Gastrocnemius medialis (tissue), 4 donors: ENCODE measurements at regions not wholly inside any gene's neighbourhood (a gene's known extent, or its start where the extent isn't known, plus 50 kb on each side); places are given as distances from the start of the nearest gene placed in this dataset.

Experiments
- ATAC-seq, 2 donors: fragments of 150-250 bp; one replicate each; pipeline ENCODE4 v1.9.1; 2016
- DNase-seq, 2 donors: peaks; one replicate each; pipeline ENCODE4 v3.0.0-alpha.2; 2019
- H3K27ac ChIP-seq, 4 donors: fragments of 200-600 bp; sonication (generic); 1 replicate in 1 of 4; 2 replicates in 3 of 4; pipeline ENCODE4 v1.5.1; 2016 to 2018; ENCODE audit warnings: mild to moderate bottlenecking in 2 of 4, moderate library complexity in 1 of 4
- H3K27me3 ChIP-seq, 3 donors: fragments of 200-600 bp; sonication (generic) in 2 of 3; 1 replicate in 1 of 3; 2 replicates in 2 of 3; pipeline versions ENCODE4 v1.5.1 to v1.6.0; 2016 to 2019; ENCODE audit warnings: mild to moderate bottlenecking in 1 of 3, moderate library complexity in 1 of 3
- H3K36me3 ChIP-seq, 2 donors: fragments of 200-600 bp; sonication (generic) in 1 of 2; one replicate each; pipeline ENCODE4 v1.5.1; 2017 to 2018
- H3K4me1 ChIP-seq, 2 donors: fragments of 200-600 bp; sonication (generic) in 1 of 2; one replicate each; pipeline ENCODE4 v1.5.1; 2016 to 2017; ENCODE audit warnings: mild to moderate bottlenecking in 2 of 2
- H3K4me3 ChIP-seq, 4 donors: fragments of 200-600 bp; sonication (generic) in 3 of 4; 1 replicate in 1 of 4; 2 replicates in 3 of 4; pipeline ENCODE4 v1.5.1; 2016 to 2019; ENCODE audit warnings: mild to moderate bottlenecking in 2 of 4
- H3K9me3 ChIP-seq, 3 donors: fragments of 200-600 bp; sonication (generic) in 2 of 3; 1 replicate in 1 of 3; 2 replicates in 2 of 3; pipeline ENCODE4 v1.5.1; 2016 to 2019
- POLR2A ChIP-seq, 2 donors: fragments of 450-650 bp; IDR thresholded peaks; one replicate each; pipeline ENCODE4 v1.6.1; 2017; ENCODE audit warnings: antibody characterized with exemption in 2 of 2, mild to moderate bottlenecking in 2 of 2, moderate library complexity in 2 of 2
- in situ Hi-C, 4 donors: fragments of 200-750 bp; cut with MboI; loops; one replicate each; pipeline versions ENCODE4 v1.15.0 to v1.8.0; 2017; ENCODE audit warnings: low sequenced_read_pairs in 4 of 4
- intact Hi-C: fragments of 100-400 bp; cut with DNase I; formaldehyde crosslinking; loops from one replicate; pipeline ENCODE4 v1.15.1; 2023; ENCODE audit warnings: low total_unique reads
- TF ChIP-seq, protein P1 (sequence below), 5 experiments: fragments of 450-650 bp in 3 of 5; fragments of 200-600 bp in 2 of 5; sonication (generic) in 2 of 5; IDR thresholded peaks in 4 of 5; conservative IDR thresholded peaks in 1 of 5; 1 replicate in 4 of 5; 2 replicates in 1 of 5; pipeline ENCODE4 v1.5.1; 2016 to 2019; ENCODE audit warnings: antibody characterized with exemption in 5 of 5, mild to moderate bottlenecking in 3 of 5, moderate library complexity in 3 of 5

DNA sequence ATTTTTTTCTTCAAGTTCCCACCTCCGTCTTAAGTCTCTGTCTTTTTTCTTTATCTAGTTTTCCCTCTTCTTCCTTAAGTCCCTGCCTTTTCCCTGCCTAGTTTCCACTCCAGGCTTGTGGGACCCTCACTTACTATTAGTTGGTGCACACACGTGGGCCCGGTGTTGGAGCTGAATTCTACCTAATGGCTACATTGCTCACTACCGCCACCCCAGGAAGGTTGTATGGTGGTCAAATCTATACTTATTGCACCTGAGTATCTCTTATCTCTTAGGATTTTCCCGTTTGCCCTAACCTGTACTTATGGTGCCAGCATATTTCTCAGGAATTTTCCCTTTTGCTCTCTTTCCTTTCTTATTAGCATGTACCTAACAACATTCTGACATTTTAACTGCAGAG lies 692.8 kb downstream of the EPM2A start:
- DNase-seq (no peak), ATAC-seq (no peak)
- Histone ChIP-seq H3K27ac (no peak overlapping the region), H3K36me3 (no peaks in the 10 kb centered on the region), H3K27me3 (no peaks in the 10 kb centered on the region), H3K9me3 (no peaks in the 10 kb centered on the region), H3K4me1 (peaks cover 0 to 3% of the 10 kb centered on the region in 2 donors), H3K4me3 (no peak overlapping the region)
- TF ChIP-seq, protein P1, sequence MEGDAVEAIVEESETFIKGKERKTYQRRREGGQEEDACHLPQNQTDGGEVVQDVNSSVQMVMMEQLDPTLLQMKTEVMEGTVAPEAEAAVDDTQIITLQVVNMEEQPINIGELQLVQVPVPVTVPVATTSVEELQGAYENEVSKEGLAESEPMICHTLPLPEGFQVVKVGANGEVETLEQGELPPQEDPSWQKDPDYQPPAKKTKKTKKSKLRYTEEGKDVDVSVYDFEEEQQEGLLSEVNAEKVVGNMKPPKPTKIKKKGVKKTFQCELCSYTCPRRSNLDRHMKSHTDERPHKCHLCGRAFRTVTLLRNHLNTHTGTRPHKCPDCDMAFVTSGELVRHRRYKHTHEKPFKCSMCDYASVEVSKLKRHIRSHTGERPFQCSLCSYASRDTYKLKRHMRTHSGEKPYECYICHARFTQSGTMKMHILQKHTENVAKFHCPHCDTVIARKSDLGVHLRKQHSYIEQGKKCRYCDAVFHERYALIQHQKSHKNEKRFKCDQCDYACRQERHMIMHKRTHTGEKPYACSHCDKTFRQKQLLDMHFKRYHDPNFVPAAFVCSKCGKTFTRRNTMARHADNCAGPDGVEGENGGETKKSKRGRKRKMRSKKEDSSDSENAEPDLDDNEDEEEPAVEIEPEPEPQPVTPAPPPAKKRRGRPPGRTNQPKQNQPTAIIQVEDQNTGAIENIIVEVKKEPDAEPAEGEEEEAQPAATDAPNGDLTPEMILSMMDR (IDR thresholded peaks at IDR 0.05 in 4 of 5, conservative IDR thresholded peaks at IDR 0.05 in 1 of 5): no peak
- TF ChIP-seq POLR2A (IDR thresholded peaks at IDR 0.05): no peak
- in situ Hi-C loops: loop anchor here in 1 of 4 donors (25.0 kb wide), 1 partner anchor 455 kb away; no protein-coding TSS in a partner anchor
- intact Hi-C loops: no loop called here

DNA sequence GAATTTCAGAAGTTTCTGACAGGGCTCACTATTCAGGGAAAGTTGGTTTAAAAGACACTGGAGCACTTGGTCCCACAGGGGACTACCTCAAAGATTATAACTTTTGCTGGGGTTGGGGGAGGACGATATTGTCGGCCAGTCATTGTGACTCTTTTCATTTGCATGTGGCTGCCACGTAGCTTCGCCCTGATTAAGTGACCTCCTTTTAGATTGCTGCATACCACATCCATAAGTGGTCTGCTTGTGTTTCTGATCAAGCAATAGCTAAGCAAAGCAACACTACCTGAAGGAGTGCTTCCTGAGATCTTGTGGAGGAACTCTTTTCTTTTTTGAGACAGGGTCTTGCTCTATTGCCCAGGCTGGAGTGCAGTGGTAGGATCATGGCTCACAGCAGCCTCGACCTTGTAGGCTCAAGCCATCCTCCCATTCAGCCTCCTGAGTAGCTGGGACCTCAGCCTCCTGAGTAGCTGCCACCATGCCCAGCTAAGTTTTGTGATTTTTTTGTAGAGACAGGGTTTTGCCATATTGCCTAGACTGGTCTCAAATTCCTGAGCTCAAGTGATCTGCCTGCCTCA lies 691.3 kb downstream of the EPM2A start:
- Histone ChIP-seq H3K27ac (no peak overlapping the region), H3K4me1 (peaks cover 0 to 3% of the 10 kb centered on the region in 2 donors), H3K9me3 (no peaks in the 10 kb centered on the region), H3K27me3 (no peaks in the 10 kb centered on the region), H3K36me3 (no peaks in the 10 kb centered on the region), H3K4me3 (no peak overlapping the region)
- ATAC-seq (no peak), DNase-seq (no peak)
- in situ Hi-C loops (loop anchor here in 1 of 4 donors (25.0 kb wide), 1 partner anchor 457 kb away; no protein-coding TSS in a partner anchor), intact Hi-C loops (no loop called here)
- no peak for TF ChIP-seq POLR2A (IDR thresholded peaks at IDR 0.05)
- TF ChIP-seq, protein P1 (IDR thresholded peaks at IDR 0.05 in 4 of 5, conservative IDR thresholded peaks at IDR 0.05 in 1 of 5): no peak

DNA sequence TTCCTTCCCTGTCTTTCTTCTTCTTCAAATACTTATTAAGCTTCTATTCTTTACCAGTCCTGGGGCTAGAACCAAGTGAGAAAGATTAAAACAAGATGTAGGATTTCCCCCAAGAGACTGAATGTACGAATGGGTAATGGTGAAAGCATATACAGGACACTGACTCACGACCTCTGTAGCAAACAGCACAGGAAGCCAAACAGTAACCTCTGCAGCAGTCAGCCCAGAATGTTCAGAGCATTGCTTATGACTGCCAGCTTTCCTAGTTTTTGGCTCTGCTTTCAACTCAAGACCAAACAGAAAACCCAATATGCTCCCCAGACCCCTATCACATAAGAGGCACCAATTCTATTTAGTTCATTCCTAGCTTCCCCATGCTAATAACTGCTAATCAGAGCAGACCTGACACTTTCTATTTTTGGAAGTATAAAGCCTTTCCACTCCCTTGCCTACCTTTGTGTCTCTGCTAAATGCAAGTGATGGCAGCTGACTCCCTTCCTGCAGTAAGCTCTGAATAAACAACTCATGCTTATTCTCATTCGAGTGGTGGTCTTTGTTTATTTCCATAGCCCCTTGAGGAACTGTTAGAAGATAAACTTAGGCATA lies 690.6 kb downstream of the EPM2A start:
- H3K27ac ChIP-seq: no peak overlapping the region
- no peaks in the 10 kb centered on the region for H3K36me3 ChIP-seq
- ATAC-seq: peak in 1 of 2 donors; percentile 50
- no peaks in the 10 kb centered on the region for H3K27me3 ChIP-seq
- DNase-seq: no peak
- TF ChIP-seq, protein P1 (IDR thresholded peaks at IDR 0.05 in 4 of 5, conservative IDR thresholded peaks at IDR 0.05 in 1 of 5): no peak
- TF ChIP-seq POLR2A (IDR thresholded peaks at IDR 0.05): no peak
- in situ Hi-C loops (loop anchor here in 1 of 4 donors (25.0 kb wide), 1 partner anchor 457 kb away; no protein-coding TSS in a partner anchor), intact Hi-C loops (no loop called here)
- H3K9me3 ChIP-seq: no peaks in the 10 kb centered on the region
- no peak overlapping the region for H3K4me3 ChIP-seq
- H3K4me1 ChIP-seq: peaks cover 0 to 3% of the 10 kb centered on the region in 2 donors

DNA sequence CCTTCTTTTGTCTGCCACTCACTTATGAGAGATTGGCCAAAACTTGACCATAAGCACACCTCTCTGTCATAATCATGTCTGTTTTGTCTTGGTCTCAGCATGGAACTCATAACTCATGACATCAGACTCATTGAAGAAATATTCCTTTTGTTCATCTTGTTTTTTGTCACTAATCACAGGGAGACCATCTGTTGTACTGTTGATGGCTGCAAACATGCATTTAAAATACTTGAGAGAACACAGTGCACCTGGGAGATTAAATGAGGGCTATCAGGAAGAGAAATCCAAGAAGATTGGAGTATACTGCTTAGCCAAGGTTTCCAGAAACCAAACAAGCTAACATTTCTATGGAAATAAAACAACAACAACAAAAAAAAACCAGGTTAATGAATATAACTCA lies 689.7 kb downstream of the EPM2A start:
- no peak for ATAC-seq
- Histone ChIP-seq H3K4me3 (no peak overlapping the region), H3K9me3 (no peaks in the 10 kb centered on the region), H3K36me3 (no peaks in the 10 kb centered on the region), H3K27ac (no peak overlapping the region), H3K27me3 (no peaks in the 10 kb centered on the region), H3K4me1 (peaks cover 0 to 3% of the 10 kb centered on the region in 2 donors)
- TF ChIP-seq POLR2A (IDR thresholded peaks at IDR 0.05): no peak
- TF ChIP-seq, protein P1 (IDR thresholded peaks at IDR 0.05 in 4 of 5, conservative IDR thresholded peaks at IDR 0.05 in 1 of 5): no peak
- no peak for DNase-seq
- in situ Hi-C loops (loop anchor here in 1 of 4 donors (25.0 kb wide), 1 partner anchor 458 kb away; no protein-coding TSS in a partner anchor), intact Hi-C loops (no loop called here)
